GM08714 (cell line): ENCODE measurements at regions not wholly inside any gene's neighbourhood (a gene's known extent, or its start where the extent isn't known, plus 50 kb on each side); places are given as distances from the start of the nearest gene placed in this dataset.
"Not testable (repeated sequence)": the region's sequence is repeated elsewhere in the genome, so short reads cannot be mapped to it uniquely, and the experiment has no call there.

ENCODE experiments used
- H3K4me3 ChIP-seq: fragments of 200-500 bp; sonication (Bioruptor generic); 2 replicates; pipeline ENCODE4 v1.5.1; 2014; ENCODE audit warnings: mild to moderate bottlenecking, low read length, inconsistent platforms
- ZNF274 ChIP-seq: IDR thresholded peaks from 2 replicates; pipeline ENCODE4 v1.6.1; 2012; ENCODE audit warnings: mild to moderate bottlenecking, low read depth, low read length

- TF ChIP-seq ZNF274, result no peak
- no peak overlapping the region for H3K4me3 ChIP-seq
These were observed 532.1 kb upstream of the PITX2 start for GRCh38 chr4:111154934-111155333.

GRCh38 chr4:111164556-111164955 is 541.7 kb upstream of the PITX2 start:
- not testable (repeated sequence) for H3K4me3 ChIP-seq

- no peak overlapping the region for H3K4me3 ChIP-seq
- TF ChIP-seq ZNF274, result no peak
These were observed 551.5 kb upstream of the PITX2 start for GRCh38 chr4:111174331-111174730.

- H3K4me3 ChIP-seq, result no peak overlapping the region
- TF ChIP-seq ZNF274, result no peak
These were observed 555.4 kb upstream of the PITX2 start for GRCh38 chr4:111178231-111178630.

GRCh38 chr4:111187108-111187507 is 564.2 kb upstream of the PITX2 start:
- TF ChIP-seq ZNF274, result no peak
- H3K4me3 ChIP-seq, result no peak overlapping the region

GRCh38 chr4:111198446-111198845 is 575.6 kb upstream of the PITX2 start:
- no peak overlapping the region for H3K4me3 ChIP-seq
- TF ChIP-seq ZNF274, result no peak

- H3K4me3 ChIP-seq, result no peak overlapping the region
- no peak for TF ChIP-seq ZNF274
These were observed 581.9 kb upstream of the PITX2 start for GRCh38 chr4:111204797-111205196.

- no peak overlapping the region for H3K4me3 ChIP-seq
These were observed 586.1 kb upstream of the PITX2 start for GRCh38 chr4:111208970-111209369.

DNA sequence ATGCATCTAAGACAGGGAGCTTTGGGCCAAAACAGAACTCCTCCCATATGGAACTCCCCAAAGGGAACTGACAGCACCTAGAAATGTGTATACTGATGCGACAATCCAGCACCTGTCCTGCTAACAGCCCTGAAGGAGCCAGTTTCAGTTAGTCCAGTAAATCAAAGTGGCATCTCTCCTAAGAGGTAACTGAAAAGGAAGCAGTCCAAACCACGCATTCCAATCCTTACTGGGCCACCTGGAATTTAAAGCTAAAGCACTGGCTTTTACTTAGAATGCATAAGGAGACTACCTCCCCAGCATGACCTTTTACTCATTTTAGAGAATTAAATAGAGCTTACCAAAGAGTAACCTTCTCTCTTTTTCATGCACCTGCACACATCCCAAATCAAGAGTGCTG is 586.8 kb upstream of the PITX2 start:
- no peak overlapping the region for H3K4me3 ChIP-seq
- no peak for TF ChIP-seq ZNF274

More at GRCh38 chr4:111208970-111209369, 586.1 kb upstream of the PITX2 start:
- TF ChIP-seq ZNF274, result no peak

DNA sequence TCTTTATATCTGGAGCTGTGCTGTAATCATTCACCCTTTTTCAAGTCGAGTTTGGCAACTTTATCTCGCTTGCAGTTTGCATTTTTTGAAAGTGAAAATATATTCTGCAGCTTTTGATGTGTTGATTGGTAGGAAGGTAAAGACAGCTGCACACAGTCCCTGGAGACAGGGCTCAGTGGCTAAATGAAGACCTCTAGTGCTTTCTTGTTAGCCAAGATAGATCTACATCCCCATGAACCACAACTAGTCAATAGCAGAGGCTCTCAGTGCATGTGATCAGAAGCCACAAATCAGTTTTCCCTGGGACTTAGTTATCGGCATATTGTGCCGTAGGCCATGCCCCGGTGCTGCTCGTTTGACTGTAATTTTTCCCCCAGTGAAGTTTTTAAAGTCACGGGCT is 587.7 kb upstream of the PITX2 start:
- no peak overlapping the region for H3K4me3 ChIP-seq
- no peak for TF ChIP-seq ZNF274

DNA sequence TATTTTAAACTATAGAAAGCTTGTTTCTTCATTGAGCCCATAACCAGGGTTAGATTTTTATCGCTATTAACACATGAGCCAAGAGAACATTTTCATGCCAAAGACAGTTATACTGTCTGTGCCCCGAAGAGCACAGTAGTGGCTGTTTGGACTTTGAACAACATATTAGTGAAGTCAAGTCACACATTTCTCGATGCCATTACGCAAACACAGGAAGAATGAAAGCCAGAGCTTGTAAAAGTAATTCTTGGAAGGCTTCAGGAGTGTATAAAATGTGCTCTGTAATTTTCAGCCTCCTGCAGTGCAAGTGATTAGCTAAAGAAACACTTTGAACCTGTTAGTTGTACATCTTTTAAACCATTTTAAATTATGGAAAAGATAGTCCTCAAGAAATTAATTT is 590.7 kb upstream of the PITX2 start:
- H3K4me3 ChIP-seq, result no peak overlapping the region
- no peak for TF ChIP-seq ZNF274

DNA sequence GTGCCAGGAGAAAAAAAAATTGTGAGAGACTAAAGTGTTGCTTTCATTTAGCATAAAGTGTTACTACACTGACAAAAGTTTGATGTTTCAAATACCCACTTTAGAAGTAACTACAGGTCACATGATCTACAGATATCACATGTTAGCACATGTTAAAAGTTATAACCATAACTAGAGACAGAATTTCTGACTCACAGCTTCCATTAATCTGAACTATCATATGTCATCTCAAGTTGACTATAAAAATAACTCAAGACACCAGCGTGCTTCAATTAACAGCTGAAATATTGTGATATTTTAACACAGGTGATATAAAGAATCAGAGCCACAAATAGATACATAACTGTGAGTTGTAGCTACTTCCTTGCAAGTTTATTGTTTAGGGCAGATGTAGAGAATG is 591.5 kb upstream of the PITX2 start:
- TF ChIP-seq ZNF274, result no peak
- H3K4me3 ChIP-seq, result no peak overlapping the region

DNA sequence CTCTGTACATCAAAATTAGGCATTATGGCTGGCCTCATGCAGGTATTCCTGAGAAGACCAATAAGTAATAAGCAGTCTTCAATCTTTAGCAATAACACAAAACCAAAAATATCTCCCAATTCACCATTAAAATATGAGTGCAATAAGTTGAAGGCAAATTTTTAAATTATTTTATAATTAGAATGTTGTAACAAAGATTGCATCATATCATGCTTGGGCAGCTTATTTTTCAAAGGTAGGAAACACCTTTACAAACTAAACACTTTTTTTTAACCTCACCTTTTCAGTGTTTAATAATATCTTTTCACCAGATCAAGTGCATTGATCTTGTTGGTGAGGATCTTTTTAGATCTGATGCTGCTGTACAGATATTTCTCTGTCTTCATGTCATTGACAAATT is 592.9 kb upstream of the PITX2 start:
- no peak overlapping the region for H3K4me3 ChIP-seq
- TF ChIP-seq ZNF274, result no peak

- no peak overlapping the region for H3K4me3 ChIP-seq
- TF ChIP-seq ZNF274, result no peak
These were observed 593.9 kb upstream of the PITX2 start for GRCh38 chr4:111216791-111217190.

GRCh38 chr4:111221371-111221770 is 598.5 kb upstream of the PITX2 start:
- no peak overlapping the region for H3K4me3 ChIP-seq
- TF ChIP-seq ZNF274, result no peak

GRCh38 chr4:111228396-111228795 is 605.5 kb upstream of the PITX2 start:
- TF ChIP-seq ZNF274, result no peak
- H3K4me3 ChIP-seq, result no peak overlapping the region

DNA sequence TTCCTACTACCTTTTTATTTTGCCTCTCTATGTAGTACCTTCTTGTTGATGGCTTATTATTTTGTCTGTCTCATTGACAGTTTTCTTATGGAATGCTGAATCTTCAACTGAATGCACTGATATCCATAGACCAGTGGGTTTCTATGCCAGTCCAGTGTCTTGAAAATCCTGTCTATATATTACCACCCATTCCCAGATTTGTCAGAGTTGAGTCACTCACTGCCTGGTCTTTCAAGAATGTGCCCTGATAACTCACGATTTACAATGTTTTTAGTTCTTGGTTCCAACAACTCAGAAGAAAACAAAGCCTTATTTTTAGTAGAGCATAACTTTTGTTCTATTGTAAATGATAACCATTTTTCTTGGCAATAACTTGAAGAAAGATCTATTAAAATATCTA is 606.0 kb upstream of the PITX2 start:
- no peak for TF ChIP-seq ZNF274
- no peak overlapping the region for H3K4me3 ChIP-seq
